ENCODE measurements at regions not wholly inside any gene's neighbourhood (a gene's known extent, or its start where the extent isn't known, plus 50 kb on each side); places are given as distances from the start of the nearest gene placed in this dataset.

DNA sequence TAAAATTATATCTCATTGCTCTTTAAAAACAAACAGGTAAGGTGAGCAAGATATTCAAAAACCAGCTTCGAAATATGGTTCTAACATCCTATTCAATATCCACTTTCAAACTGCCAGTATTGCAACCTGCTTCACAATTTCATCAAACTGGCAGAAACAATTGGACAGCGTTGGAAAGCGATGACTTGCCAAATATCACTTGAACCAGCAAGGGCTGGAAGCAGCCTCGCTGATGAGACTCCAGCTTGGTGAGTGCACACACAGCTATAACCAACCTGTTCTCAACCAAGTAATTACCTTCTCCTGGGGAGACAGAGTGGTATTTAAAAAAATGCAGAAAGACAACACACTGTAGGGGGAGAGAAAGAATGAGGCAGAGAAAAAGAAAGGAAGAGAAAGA lies 155.8 kb upstream of the RAI2 start:
- TF ChIP-seq, protein P1, sequence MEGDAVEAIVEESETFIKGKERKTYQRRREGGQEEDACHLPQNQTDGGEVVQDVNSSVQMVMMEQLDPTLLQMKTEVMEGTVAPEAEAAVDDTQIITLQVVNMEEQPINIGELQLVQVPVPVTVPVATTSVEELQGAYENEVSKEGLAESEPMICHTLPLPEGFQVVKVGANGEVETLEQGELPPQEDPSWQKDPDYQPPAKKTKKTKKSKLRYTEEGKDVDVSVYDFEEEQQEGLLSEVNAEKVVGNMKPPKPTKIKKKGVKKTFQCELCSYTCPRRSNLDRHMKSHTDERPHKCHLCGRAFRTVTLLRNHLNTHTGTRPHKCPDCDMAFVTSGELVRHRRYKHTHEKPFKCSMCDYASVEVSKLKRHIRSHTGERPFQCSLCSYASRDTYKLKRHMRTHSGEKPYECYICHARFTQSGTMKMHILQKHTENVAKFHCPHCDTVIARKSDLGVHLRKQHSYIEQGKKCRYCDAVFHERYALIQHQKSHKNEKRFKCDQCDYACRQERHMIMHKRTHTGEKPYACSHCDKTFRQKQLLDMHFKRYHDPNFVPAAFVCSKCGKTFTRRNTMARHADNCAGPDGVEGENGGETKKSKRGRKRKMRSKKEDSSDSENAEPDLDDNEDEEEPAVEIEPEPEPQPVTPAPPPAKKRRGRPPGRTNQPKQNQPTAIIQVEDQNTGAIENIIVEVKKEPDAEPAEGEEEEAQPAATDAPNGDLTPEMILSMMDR (IDR thresholded peaks at IDR 0.05; ENCODE audit: insufficient read depth, low read length, poor library complexity, severe bottlenecking): no peak
- no peak for TF ChIP-seq EZH2phosphoT487 (conservative IDR thresholded peaks at IDR 0.05; ENCODE audit: low read length)

Data from SU-DHL-6 (cell line).